K562 (cell line): ENCODE measurements at regions not wholly inside any gene's neighbourhood (a gene's known extent, or its start where the extent isn't known, plus 50 kb on each side); places are given as distances from the start of the nearest gene placed in this dataset.

ENCODE experiments used
- ATAC-seq: fragments of 200-7000 bp; cut with Tn5 transposase; 3 replicates; pipeline ENCODE4 v1.9.1; 2020; ENCODE audit warnings: moderate library complexity
- BruUV-seq: library from RNA; stranded (reverse); fragments of 400-500 nt; replicated peaks from 2 replicates; lab custom pipeline; 2021; lab: Mats Ljungman, UMichigan
- CTCF ChIA-PET: fragments of 300-600 bp; formaldehyde crosslinking; extraction: SDS; loops from one replicate; lab custom pipeline; 2021; ENCODE audit warnings: low intra/inter-chr PET ratio; lab: Yijun Ruan, JAX
- POLR2A ChIA-PET: fragments of 300-600, 350-650 bp; sonication (Branson Sonifier 250); formaldehyde crosslinking; extraction: SDS; loops from one replicate; lab custom pipeline; 2021; ENCODE audit warnings: antibody characterized with exemption, inconsistent platforms; lab: Yijun Ruan, JAX
- DNase-seq, 4 experiments: peaks; one replicate each; pipeline versions ENCODE4 v3.0.0 to v3.0.0-alpha.2; 2011 to 2018; ENCODE audit warnings: low spot score in 3 of 4, mixed read lengths in 3 of 4; ENCODE audit errors: extremely low read depth in 1 of 4
- FAIRE-seq: peaks from 2 replicates; lab custom pipeline; 2011; peaks lifted over from hg19 to GRCh38; lab: Jason Lieb, UNC
- H2AFZ ChIP-seq: 2 replicates; pipeline ENCODE4 v1.6.0; 2011; ENCODE audit warnings: low read depth, low read length, control low read depth, inconsistent platforms
- H3K27ac ChIP-seq: fragments of 200-600 bp; 3 replicates; pipeline ENCODE4 v1.8.0; 2011; ENCODE audit warnings: low read depth, mild to moderate bottlenecking, control low read depth, inconsistent platforms, low read length, moderate library complexity, mixed read lengths; ENCODE audit errors: extremely low read depth
- H3K27me3 ChIP-seq, 2 experiments: fragments of 300-600 bp in 1 of 2; 2 replicates in 1 of 2; 3 replicates in 1 of 2; pipeline versions ENCODE4 v1.6.0 to v1.8.0; 2011; ENCODE audit warnings: inconsistent platforms in 2 of 2, low read length in 2 of 2, mild to moderate bottlenecking in 1 of 2, mixed read lengths in 1 of 2, moderate library complexity in 1 of 2; ENCODE audit not compliant: control insufficient read depth in 2 of 2, insufficient read depth in 2 of 2
- H3K36me3 ChIP-seq: fragments of 300-600 bp; 3 replicates; pipeline ENCODE4 v1.8.0; 2011; ENCODE audit warnings: mild to moderate bottlenecking, low read length, inconsistent platforms; ENCODE audit not compliant: control insufficient read depth, insufficient read depth
- H3K4me1 ChIP-seq, 2 experiments: fragments of 200-600 bp in 1 of 2; replicated peaks in 1 of 2; 2 replicates in 1 of 2; 3 replicates in 1 of 2; pipeline versions ENCODE4 v1.5.1 to v1.8.0; 2011; ENCODE audit warnings: inconsistent platforms in 2 of 2, low read length in 2 of 2, mild to moderate bottlenecking in 1 of 2, mixed read lengths in 1 of 2, moderate library complexity in 1 of 2; ENCODE audit not compliant: control insufficient read depth in 2 of 2, insufficient read depth in 2 of 2
- H3K4me2 ChIP-seq: 2 replicates; pipeline ENCODE4 v1.6.1; 2011; ENCODE audit warnings: low read length, control low read depth, inconsistent platforms, mixed read lengths; ENCODE audit not compliant: insufficient read depth
- H3K4me3 ChIP-seq: fragments of 200-600 bp; sonication (generic), shearing (Covaris generic); 2 replicates; pipeline ENCODE4 v1.5.1; 2016; ENCODE audit warnings: control low read depth, inconsistent platforms
- H3K79me2 ChIP-seq: fragments of 200-600 bp; 3 replicates; pipeline ENCODE4 v1.8.0; 2011; ENCODE audit warnings: low read length, inconsistent platforms; ENCODE audit not compliant: control insufficient read depth, insufficient read depth
- H3K9ac ChIP-seq, 2 experiments: 2 replicates each; pipeline versions ENCODE4 v1.6.0 to v1.6.1; 2011; ENCODE audit warnings: low read depth in 2 of 2, low read length in 2 of 2, control low read depth in 1 of 2, inconsistent platforms in 1 of 2, mild to moderate bottlenecking in 1 of 2, mixed read lengths in 1 of 2; ENCODE audit not compliant: insufficient read depth in 1 of 2
- H3K9me1 ChIP-seq: one replicate; pipeline ENCODE4 v1.6.0; 2011; ENCODE audit warnings: inconsistent platforms, mild to moderate bottlenecking, low read length, moderate library complexity; ENCODE audit not compliant: control insufficient read depth, insufficient read depth
- H3K9me3 ChIP-seq: replicated peaks from 2 replicates; pipeline ENCODE4 v1.5.1; 2011; ENCODE audit warnings: low read depth, low read length, inconsistent platforms; ENCODE audit not compliant: control insufficient read depth, insufficient read depth
- H4K20me1 ChIP-seq: replicated peaks from 2 replicates; pipeline ENCODE4 v1.6.1; 2011; ENCODE audit warnings: low read length, inconsistent platforms, mixed read lengths; ENCODE audit not compliant: control insufficient read depth, insufficient read depth
- FOXA1 ChIP-seq: fragments of 450-650 bp; IDR thresholded peaks from 2 replicates; pipeline ENCODE4 v1.6.1; 2016; ENCODE audit warnings: mild to moderate bottlenecking, borderline replicate concordance
- HNRNPK ChIP-seq: fragments of 200-400 bp; formaldehyde crosslinking; IDR thresholded peaks from one replicate; pipeline ENCODE4 v1.6.1; 2018; ENCODE audit warnings: mild to moderate bottlenecking, low read depth, low read length; ENCODE audit not compliant: poor library complexity, severe bottlenecking
- JUN ChIP-seq, 2 experiments: sonication (generic) in 1 of 2; formaldehyde crosslinking in 1 of 2; IDR thresholded peaks; 2 replicates each; pipeline versions ENCODE4 v1.6.1 to v1.8.0; 2012 to 2022; ENCODE audit warnings: borderline replicate concordance in 2 of 2, mild to moderate bottlenecking in 2 of 2, improper control_type of control experiment in 1 of 2, low read depth in 1 of 2, low read length in 1 of 2, missing genetic modification reagents in 1 of 2
- MXD1 ChIP-seq: fragments of 250-450 bp; sonication (Bioruptor Pico); IDR thresholded peaks from 2 replicates; pipeline ENCODE4 v1.8.0; 2021; ENCODE audit warnings: borderline replicate concordance, mild to moderate bottlenecking, moderate library complexity; ENCODE audit not compliant: poor library complexity, severe bottlenecking
- PCBP1 ChIP-seq: fragments of 200-400 bp; formaldehyde crosslinking; IDR thresholded peaks from 2 replicates; pipeline ENCODE4 v1.6.1; 2018; ENCODE audit warnings: mild to moderate bottlenecking, low read depth, low read length; ENCODE audit not compliant: poor library complexity, severe bottlenecking
- PHF8 ChIP-seq: fragments of 200-600 bp; sonication (generic); IDR thresholded peaks from 2 replicates; pipeline ENCODE4 v1.6.1; 2012; ENCODE audit warnings: mixed run types, mild to moderate bottlenecking, inconsistent platforms, low read length, moderate library complexity, borderline replicate concordance
- SAFB2 ChIP-seq: fragments of 200-400 bp; formaldehyde crosslinking; IDR thresholded peaks from 2 replicates; pipeline ENCODE4 v1.6.1; 2018; ENCODE audit warnings: borderline replicate concordance, low read length, low read depth, moderate library complexity; ENCODE audit not compliant: severe bottlenecking
- SMC3 ChIP-seq: conservative IDR thresholded peaks from 2 replicates; pipeline ENCODE4 v1.6.1; 2011; ENCODE audit warnings: low read depth, low read length, improper control_type of control experiment; ENCODE audit not compliant: insufficient read depth
- THAP7 ChIP-seq: fragments of 250-450 bp; sonication (Bioruptor Pico); IDR thresholded peaks from 2 replicates; pipeline ENCODE4 v1.5.0; 2021
- THRB ChIP-seq: fragments of 450-650 bp; formaldehyde crosslinking; conservative IDR thresholded peaks from 2 replicates; pipeline ENCODE4 v1.4.0; 2022; ENCODE audit warnings: mild to moderate bottlenecking, missing genetic modification characterization
- USF2 ChIP-seq: sonication (generic); formaldehyde crosslinking; IDR thresholded peaks from 2 replicates; pipeline ENCODE4 v1.5.0; 2020; ENCODE audit warnings: missing genetic modification reagents
- ZNF24 ChIP-seq: fragments of 450-650 bp; IDR thresholded peaks from 2 replicates; pipeline ENCODE4 v1.6.1; 2016
- ZNF408 ChIP-seq: fragments of 250-450 bp; sonication (Bioruptor Pico); IDR thresholded peaks from 2 replicates; pipeline ENCODE4 v1.4.0; 2020; ENCODE audit warnings: low read depth, mild to moderate bottlenecking, moderate library complexity
- ZNF609 ChIP-seq: sonication (generic); formaldehyde crosslinking; IDR thresholded peaks from 2 replicates; pipeline ENCODE4 v1.8.1; 2023; ENCODE audit warnings: missing genetic modification reagents, mild to moderate bottlenecking, borderline replicate concordance
- WGBS: fragments of 100-300 bp; shearing (Covaris generic); methylation state at CpG from one replicate; pipeline ENCODE4 v1.1.6; 2016; ENCODE audit warnings: low coverage, mixed read lengths; ENCODE audit not compliant: insufficient coverage; ENCODE audit errors: missing lambda C conversion rate; 5-methylcytosine and 5-hydroxymethylcytosine counted together
- in situ Hi-C: fragments of 300-500 bp; cut with MboI; formaldehyde crosslinking; loops from 4 replicates; pipeline ENCODE4 v1.15.0; 2018; ENCODE audit warnings: inconsistent platforms, mixed read lengths
- intact Hi-C: fragments of 100-400 bp; cut with micrococcal nuclease; formaldehyde crosslinking; loops from 2 replicates; pipeline ENCODE4 v1.14.2; 2022

- Histone ChIP-seq H3K27me3 (no peaks in the 10 kb centered on the region), H3K9me1 (no peaks in the 10 kb centered on the region), H3K27ac (no peak overlapping the region), H3K4me2 (no peak overlapping the region), H2AFZ (no peak overlapping the region), H3K9ac (no peak overlapping the region), H4K20me1 (no peaks in the 10 kb centered on the region), H3K4me1 (no peaks in the 10 kb centered on the region), H3K36me3 (no peaks in the 10 kb centered on the region), H3K9me3 (no peaks in the 10 kb centered on the region), H3K79me2 (no peaks in the 10 kb centered on the region), H3K4me3 (no peak overlapping the region)
- in situ Hi-C loops, result no loop called here
- ChIA-PET POLR2A (no interaction called here), CTCF (no interaction called here)
- WGBS, result 7% methylated on average over 1 of the region's 1 CpG
- BruUV-seq, result no TSS peak
- no peak for ATAC-seq
- intact Hi-C loops, result no loop called here
- no peak for DNase-seq
- no peak for FAIRE-seq
- TF ChIP-seq SAFB2 (no peak), ZNF609 (no peak), JUN (IDR thresholded peaks at IDR 0.05; ENCODE audit: borderline replicate concordance, low read depth, low read length) (no peak), JUN (CRISPR knock-in tag; IDR thresholded peaks at IDR 0.05; ENCODE audit: borderline replicate concordance) (no peak), ZNF408 (no peak), PHF8 (no peak), ZNF24 (no peak), SMC3 (no peak), HNRNPK (no peak), THAP7 (CRISPR knock-in tag) (no peak), USF2 (CRISPR knock-in tag) (no peak), PCBP1 (no peak), FOXA1 (no peak), MXD1 (no peak), THRB (CRISPR knock-in tag) (no peak)
These were observed 735.6 kb upstream of the MBL2 start for GRCh38 chr10:53508197-53508596.
